Body of pancreas (tissue), 4 donors: ENCODE measurements at regions not wholly inside any gene's neighbourhood (a gene's known extent, or its start where the extent isn't known, plus 50 kb on each side); places are given as distances from the start of the nearest gene placed in this dataset.

Experiments used
- ATAC-seq: fragments of 150-250 bp; one replicate; pipeline ENCODE4 v1.9.1; 2016
- DNase-seq, 4 donors: peaks; one replicate each; pipeline ENCODE4 v3.0.0-alpha.2; 2019
- H3K27ac ChIP-seq, 4 donors: fragments of 200-600 bp; sonication (generic); 1 replicate in 3 of 4; 2 replicates in 1 of 4; pipeline versions ENCODE4 v1.5.1 to v1.6.1; 2016 to 2019; ENCODE audit warnings: mild to moderate bottlenecking in 1 of 4, mixed read lengths in 1 of 4, moderate library complexity in 1 of 4
- H3K27me3 ChIP-seq, 2 donors: fragments of 200-600 bp; sonication (generic); one replicate each; pipeline ENCODE4 v1.6.0; 2016; ENCODE audit warnings: mild to moderate bottlenecking in 1 of 2
- H3K36me3 ChIP-seq, 2 donors: fragments of 200-600 bp; sonication (generic); replicated peaks in 1 of 2; 2 replicates each; pipeline ENCODE4 v1.5.1; 2016; ENCODE audit warnings: low read depth in 2 of 2; ENCODE audit not compliant: insufficient read depth in 1 of 2
- H3K4me1 ChIP-seq: fragments of 200-600 bp; sonication (generic); one replicate; pipeline ENCODE4 v1.6.0; 2016
- H3K4me3 ChIP-seq, 2 donors: fragments of 200-600 bp; sonication (generic); 1 replicate in 1 of 2; 2 replicates in 1 of 2; pipeline ENCODE4 v1.5.1; 2016 to 2019
- H3K9me3 ChIP-seq, 3 donors: fragments of 200-600 bp; sonication (generic); 1 replicate in 2 of 3; 2 replicates in 1 of 3; pipeline ENCODE4 v1.5.1; 2016
- POLR2A ChIP-seq, 3 donors: fragments of 450-650 bp; IDR thresholded peaks; one replicate each; pipeline ENCODE4 v1.6.1; 2016; ENCODE audit warnings: antibody characterized with exemption in 3 of 3, mild to moderate bottlenecking in 2 of 3
- WGBS, 2 donors: methylation state at CpG; one replicate each; pipeline ENCODE4 v1.1.5; 2017; 5-methylcytosine and 5-hydroxymethylcytosine counted together
- intact Hi-C: fragments of 100-400 bp; cut with DNase I; formaldehyde crosslinking; loops from one replicate; pipeline ENCODE4 v1.15.1; 2023
- TF ChIP-seq, protein P1 (sequence below), 7 experiments: fragments of 450-650 bp in 4 of 7; fragments of 200-600 bp in 3 of 7; sonication (generic) in 3 of 7; IDR thresholded peaks; one replicate each; pipeline ENCODE4 v1.5.1; 2016 to 2019; ENCODE audit warnings: antibody characterized with exemption in 7 of 7

DNA sequence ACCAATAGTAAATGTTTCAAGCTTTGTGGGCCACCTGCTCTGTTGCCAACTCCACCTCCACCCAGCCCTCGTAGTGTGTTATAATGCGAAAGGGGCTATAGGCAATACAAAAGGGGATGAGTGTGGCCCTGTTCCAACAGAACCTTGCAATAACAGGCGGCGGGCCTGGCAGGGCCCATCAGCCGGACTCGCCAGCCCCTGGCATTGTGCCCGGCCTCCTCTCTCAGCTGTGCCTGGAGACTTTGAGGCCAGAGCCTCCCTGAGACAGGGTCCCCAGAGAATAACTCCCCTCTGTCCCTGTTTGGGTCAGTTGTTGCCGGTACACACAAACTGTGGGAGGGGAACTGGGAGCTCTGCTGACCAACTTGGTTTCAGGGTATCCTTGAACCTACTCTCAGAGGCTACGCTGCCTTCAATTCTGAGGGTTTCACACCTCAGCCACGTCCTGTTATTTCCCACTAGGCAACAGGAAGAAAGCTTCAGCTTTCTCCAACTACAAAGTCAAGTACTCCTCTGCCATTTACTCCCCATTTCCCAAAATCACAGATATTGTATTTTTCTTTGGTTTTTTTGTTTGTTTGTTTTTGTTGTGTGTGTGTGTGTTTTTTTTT lies 58.0 kb upstream of the ZNF236 start:
- no peaks in the 10 kb centered on the region for H3K27me3 ChIP-seq
- ATAC-seq (no peak), DNase-seq (no peak)
- H3K4me3 ChIP-seq: no peak overlapping the region
- H3K4me1 ChIP-seq: no peaks in the 10 kb centered on the region
- 80% methylated on average over 10 of the region's 10 CpGs for WGBS, 2 donors
- intact Hi-C loops: no loop called here
- no peaks in the 10 kb centered on the region for H3K36me3 ChIP-seq
- H3K27ac ChIP-seq: no peak overlapping the region
- H3K9me3 ChIP-seq: no peaks in the 10 kb centered on the region
- TF ChIP-seq POLR2A (IDR thresholded peaks at IDR 0.05): no peak
- TF ChIP-seq, protein P1, sequence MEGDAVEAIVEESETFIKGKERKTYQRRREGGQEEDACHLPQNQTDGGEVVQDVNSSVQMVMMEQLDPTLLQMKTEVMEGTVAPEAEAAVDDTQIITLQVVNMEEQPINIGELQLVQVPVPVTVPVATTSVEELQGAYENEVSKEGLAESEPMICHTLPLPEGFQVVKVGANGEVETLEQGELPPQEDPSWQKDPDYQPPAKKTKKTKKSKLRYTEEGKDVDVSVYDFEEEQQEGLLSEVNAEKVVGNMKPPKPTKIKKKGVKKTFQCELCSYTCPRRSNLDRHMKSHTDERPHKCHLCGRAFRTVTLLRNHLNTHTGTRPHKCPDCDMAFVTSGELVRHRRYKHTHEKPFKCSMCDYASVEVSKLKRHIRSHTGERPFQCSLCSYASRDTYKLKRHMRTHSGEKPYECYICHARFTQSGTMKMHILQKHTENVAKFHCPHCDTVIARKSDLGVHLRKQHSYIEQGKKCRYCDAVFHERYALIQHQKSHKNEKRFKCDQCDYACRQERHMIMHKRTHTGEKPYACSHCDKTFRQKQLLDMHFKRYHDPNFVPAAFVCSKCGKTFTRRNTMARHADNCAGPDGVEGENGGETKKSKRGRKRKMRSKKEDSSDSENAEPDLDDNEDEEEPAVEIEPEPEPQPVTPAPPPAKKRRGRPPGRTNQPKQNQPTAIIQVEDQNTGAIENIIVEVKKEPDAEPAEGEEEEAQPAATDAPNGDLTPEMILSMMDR (IDR thresholded peaks at IDR 0.05): no peak

DNA sequence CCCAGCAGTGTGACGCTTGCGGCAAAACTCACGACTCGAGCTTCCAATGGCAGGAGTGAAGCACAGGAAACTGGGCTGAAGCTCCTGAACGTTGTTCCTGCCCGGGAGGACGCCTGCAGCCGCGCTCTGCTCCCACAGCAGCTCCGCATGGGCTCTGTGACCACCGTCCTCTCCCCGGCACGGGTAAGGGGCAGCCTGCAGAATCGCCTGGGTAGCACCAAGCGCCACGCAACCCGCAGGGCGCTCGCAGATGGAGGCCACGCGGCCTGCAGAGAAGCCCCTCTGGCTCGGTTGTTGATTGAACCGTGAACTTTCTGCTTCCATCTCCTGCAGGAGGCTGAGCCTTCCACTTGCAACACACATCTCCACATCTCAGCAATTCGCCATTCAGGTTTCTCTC lies 63.3 kb upstream of the ZNF236 start:
- DNase-seq: no peak
- H3K4me3 ChIP-seq: no peak overlapping the region
- no peaks in the 10 kb centered on the region for H3K36me3 ChIP-seq
- intact Hi-C loops: no loop called here
- no peak overlapping the region for H3K27ac ChIP-seq
- H3K27me3 ChIP-seq: no peaks in the 10 kb centered on the region
- H3K4me1 ChIP-seq: no peaks in the 10 kb centered on the region
- H3K9me3 ChIP-seq: no peaks in the 10 kb centered on the region
- ATAC-seq: no peak
- WGBS, 2 donors: 66 to 88% methylated on average over 8 to 22 of the region's 24 CpGs
- TF ChIP-seq POLR2A (IDR thresholded peaks at IDR 0.05): no peak
- TF ChIP-seq, protein P1 (IDR thresholded peaks at IDR 0.05): no peak

DNA sequence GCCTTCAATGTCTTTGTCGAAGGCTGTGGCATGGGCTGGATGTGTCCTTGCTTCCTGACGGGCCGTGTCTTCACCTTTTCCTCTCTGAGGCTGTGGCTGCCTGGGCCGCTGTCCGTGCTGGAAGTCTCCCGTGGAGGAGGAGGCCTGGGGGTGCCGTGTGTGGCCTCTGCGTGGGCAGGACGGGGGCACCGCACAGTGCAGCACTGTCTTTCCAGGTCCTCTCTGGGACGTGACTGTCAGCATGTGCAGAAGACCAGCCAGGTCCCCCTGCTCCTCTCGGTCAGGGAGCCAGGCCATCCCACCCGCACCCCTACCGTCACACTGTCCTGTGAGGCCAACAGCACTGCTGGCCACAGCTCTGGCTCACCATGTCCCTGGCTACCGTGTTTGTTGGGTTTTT lies 64.4 kb upstream of the ZNF236 start:
- H3K36me3 ChIP-seq: no peaks in the 10 kb centered on the region
- 77 to 82% methylated on average over 2 to 14 of the region's 15 CpGs for WGBS, 2 donors
- no peaks in the 10 kb centered on the region for H3K27me3 ChIP-seq
- no peak overlapping the region for H3K27ac ChIP-seq
- intact Hi-C loops: no loop called here
- ATAC-seq (no peak), DNase-seq (no peak)
- no peak overlapping the region for H3K4me3 ChIP-seq
- H3K9me3 ChIP-seq: no peaks in the 10 kb centered on the region
- TF ChIP-seq, protein P1 (IDR thresholded peaks at IDR 0.05): no peak
- no peak for TF ChIP-seq POLR2A (IDR thresholded peaks at IDR 0.05)
- H3K4me1 ChIP-seq: no peaks in the 10 kb centered on the region

DNA sequence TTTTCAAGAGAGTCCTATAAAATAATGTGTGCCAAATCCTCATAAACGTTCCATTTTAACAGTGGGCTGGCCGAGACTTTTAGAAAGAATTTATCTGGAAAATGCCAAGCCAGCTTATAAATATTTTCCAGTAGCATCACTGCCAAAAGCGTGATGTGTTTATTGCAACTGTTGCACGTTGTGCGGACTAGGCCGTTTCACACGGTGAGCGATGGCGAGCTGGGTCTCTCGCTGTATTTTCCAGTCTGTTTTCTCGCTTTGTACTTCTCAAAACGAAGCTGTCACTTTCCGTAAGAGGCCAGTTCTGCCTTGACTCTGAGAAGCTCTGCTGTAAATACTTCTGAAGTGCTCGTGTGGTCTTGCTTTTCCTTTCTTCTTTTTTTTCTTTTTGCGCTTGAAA lies 65.0 kb upstream of the ZNF236 start:
- no peak for ATAC-seq

More for the DNA sequence above, 65.0 kb upstream of the ZNF236 start:
- Histone ChIP-seq H3K27ac (no peak overlapping the region), H3K9me3 (no peaks in the 10 kb centered on the region), H3K4me3 (no peak overlapping the region), H3K27me3 (no peaks in the 10 kb centered on the region), H3K4me1 (no peaks in the 10 kb centered on the region), H3K36me3 (no peaks in the 10 kb centered on the region)
- TF ChIP-seq, protein P1 (IDR thresholded peaks at IDR 0.05): no peak
- no peak for TF ChIP-seq POLR2A (IDR thresholded peaks at IDR 0.05)
- 77 to 79% methylated on average over 15 of the region's 15 CpGs for WGBS, 2 donors
- no peak for DNase-seq
- intact Hi-C loops: no loop called here
